Tibial nerve (tissue), 4 donors: ENCODE measurements at regions not wholly inside any gene's neighbourhood (a gene's known extent, or its start where the extent isn't known, plus 50 kb on each side); places are given as distances from the start of the nearest gene placed in this dataset.

ENCODE experiments used
- EP300 ChIP-seq, 2 donors: sonication (generic); formaldehyde crosslinking; IDR thresholded peaks; one replicate each; pipeline ENCODE4 v1.6.1; 2017; ENCODE audit warnings: antibody characterized with exemption in 2 of 2, mild to moderate bottlenecking in 1 of 2
- POLR2A ChIP-seq, 2 donors: fragments of 450-650 bp; IDR thresholded peaks; one replicate each; pipeline ENCODE4 v1.6.1; 2017; ENCODE audit warnings: antibody characterized with exemption in 2 of 2, mild to moderate bottlenecking in 2 of 2, moderate library complexity in 2 of 2
- TF ChIP-seq, protein P1 (sequence below), 5 experiments: fragments of 200-600 bp in 3 of 5; fragments of 450-650 bp in 2 of 5; sonication (generic) in 3 of 5; IDR thresholded peaks; one replicate each; pipeline ENCODE4 v1.5.1; 2016 to 2019; ENCODE audit warnings: antibody characterized with exemption in 5 of 5, mild to moderate bottlenecking in 3 of 5, moderate library complexity in 2 of 5

DNA sequence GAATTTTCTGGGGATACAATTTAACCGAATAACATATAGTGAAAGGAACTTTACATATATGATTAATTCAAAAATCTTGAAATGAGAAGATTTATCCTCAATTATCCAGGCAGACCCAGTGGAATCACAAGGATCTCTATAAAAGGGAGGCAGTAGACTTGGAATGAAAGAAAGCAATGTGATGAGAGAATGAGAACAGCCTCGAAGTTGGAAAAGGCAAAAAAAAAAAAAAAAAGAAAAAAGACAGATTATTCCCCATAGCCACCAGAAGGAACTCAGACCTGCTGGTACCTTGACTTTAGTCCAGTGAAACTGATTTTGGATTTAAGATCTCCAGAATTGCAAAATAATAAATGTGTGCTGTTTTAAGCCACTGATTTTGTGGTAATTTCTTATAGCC, 416.3 kb upstream of the OR4E1 start:
- TF ChIP-seq, protein P1, sequence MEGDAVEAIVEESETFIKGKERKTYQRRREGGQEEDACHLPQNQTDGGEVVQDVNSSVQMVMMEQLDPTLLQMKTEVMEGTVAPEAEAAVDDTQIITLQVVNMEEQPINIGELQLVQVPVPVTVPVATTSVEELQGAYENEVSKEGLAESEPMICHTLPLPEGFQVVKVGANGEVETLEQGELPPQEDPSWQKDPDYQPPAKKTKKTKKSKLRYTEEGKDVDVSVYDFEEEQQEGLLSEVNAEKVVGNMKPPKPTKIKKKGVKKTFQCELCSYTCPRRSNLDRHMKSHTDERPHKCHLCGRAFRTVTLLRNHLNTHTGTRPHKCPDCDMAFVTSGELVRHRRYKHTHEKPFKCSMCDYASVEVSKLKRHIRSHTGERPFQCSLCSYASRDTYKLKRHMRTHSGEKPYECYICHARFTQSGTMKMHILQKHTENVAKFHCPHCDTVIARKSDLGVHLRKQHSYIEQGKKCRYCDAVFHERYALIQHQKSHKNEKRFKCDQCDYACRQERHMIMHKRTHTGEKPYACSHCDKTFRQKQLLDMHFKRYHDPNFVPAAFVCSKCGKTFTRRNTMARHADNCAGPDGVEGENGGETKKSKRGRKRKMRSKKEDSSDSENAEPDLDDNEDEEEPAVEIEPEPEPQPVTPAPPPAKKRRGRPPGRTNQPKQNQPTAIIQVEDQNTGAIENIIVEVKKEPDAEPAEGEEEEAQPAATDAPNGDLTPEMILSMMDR (IDR thresholded peaks at IDR 0.05), result no peak
- TF ChIP-seq POLR2A (IDR thresholded peaks at IDR 0.05) (no peak), EP300 (IDR thresholded peaks at IDR 0.05) (no peak)
